Endothelial cell (in vitro differentiated cells): ENCODE measurements at regions not wholly inside any gene's neighbourhood (a gene's known extent, or its start where the extent isn't known, plus 50 kb on each side); places are given as distances from the start of the nearest gene placed in this dataset.

Experiments
- DNase-seq: peaks from one replicate; pipeline ENCODE4 v3.0.0; 2021; ENCODE audit warnings: low spot score
- H3K27ac Mint-ChIP-seq: one replicate; pipeline ENCODE4 v1.8.0; 2021; ENCODE audit warnings: mixed read lengths, inconsistent platforms; ENCODE audit not compliant: unreplicated experiment
- H3K27me3 Mint-ChIP-seq: one replicate; pipeline ENCODE4 v1.8.0; 2021; ENCODE audit warnings: mild to moderate bottlenecking, moderate library complexity, mixed read lengths, inconsistent platforms; ENCODE audit not compliant: unreplicated experiment
- H3K36me3 Mint-ChIP-seq: one replicate; pipeline ENCODE4 v1.8.0; 2021; ENCODE audit warnings: mild to moderate bottlenecking, low read depth, mixed read lengths, inconsistent platforms; ENCODE audit not compliant: unreplicated experiment
- H3K4me1 Mint-ChIP-seq: one replicate; pipeline ENCODE4 v1.8.0; 2021; ENCODE audit warnings: mild to moderate bottlenecking, mixed read lengths, inconsistent platforms; ENCODE audit not compliant: unreplicated experiment
- H3K4me3 Mint-ChIP-seq: one replicate; pipeline ENCODE4 v1.8.0; 2021; ENCODE audit warnings: mild to moderate bottlenecking, mixed read lengths, inconsistent platforms; ENCODE audit not compliant: unreplicated experiment
- H3K9me3 Mint-ChIP-seq: one replicate; pipeline ENCODE4 v1.8.0; 2021; ENCODE audit warnings: mixed read lengths, inconsistent platforms; ENCODE audit not compliant: unreplicated experiment
- CTCF ChIP-seq: fragments of 200-600 bp; sonication (generic); IDR thresholded peaks from one replicate; pipeline ENCODE4 v1.5.0; 2021; ENCODE audit warnings: antibody characterized with exemption; ENCODE audit not compliant: unreplicated experiment

DNA sequence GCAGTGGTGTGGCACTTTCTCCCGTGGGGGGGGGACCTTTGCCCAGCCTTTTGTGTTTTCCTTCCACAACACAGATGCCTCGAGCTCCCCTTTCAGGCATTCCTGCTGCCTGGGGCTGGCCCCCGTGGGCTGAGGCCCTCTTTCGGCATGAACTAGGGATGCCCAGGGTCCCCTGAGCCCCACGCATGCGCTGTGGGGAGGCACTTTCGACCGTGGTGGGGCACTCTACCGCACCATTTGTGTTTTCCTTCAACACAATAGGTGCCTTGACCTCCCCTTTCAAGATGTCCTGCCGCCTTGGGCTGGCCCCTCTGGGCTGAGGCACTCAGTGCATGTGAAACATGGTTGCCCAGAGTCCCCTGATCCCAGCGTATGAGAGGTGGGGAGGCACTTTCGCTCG, 363.7 kb downstream of the ALG10 start:
- H3K36me3 Mint-ChIP-seq, result no peaks in the 10 kb centered on the region
- TF ChIP-seq CTCF, result no peak
- H3K9me3 Mint-ChIP-seq, result peaks cover 17% of the 10 kb centered on the region

DNA sequence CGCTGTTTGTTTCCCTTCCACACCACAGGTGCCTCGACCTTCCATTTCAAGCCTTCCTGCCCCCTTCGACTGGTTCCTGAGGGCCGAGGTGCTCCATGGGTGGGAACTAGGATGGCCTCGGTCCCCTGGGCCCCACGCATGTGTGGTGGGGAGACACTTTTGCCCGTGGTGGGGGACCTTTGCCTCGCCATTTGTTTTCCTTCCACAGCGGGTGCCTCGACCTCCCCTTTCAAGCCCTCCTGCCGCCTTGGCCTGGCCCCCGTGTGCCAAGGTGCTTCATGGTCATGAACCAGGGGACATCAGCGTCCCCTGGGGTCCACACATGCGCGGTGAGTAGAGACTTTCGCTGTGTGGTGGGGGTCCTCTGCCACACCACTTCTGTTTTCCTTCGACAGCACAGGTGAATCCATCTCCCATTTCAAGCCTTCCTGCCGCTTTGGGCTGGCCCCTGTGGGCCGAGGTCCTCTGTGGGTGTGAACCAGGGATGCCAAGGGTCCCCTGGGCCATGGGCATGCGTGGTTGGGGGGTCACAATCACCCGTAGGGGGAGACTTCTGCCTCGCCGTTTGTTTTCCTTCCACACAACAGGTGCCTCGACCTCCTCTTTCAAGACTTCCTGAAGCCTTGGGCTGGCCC, 364.4 kb downstream of the ALG10 start:
- Mint-ChIP-seq H3K4me3 (no peak overlapping the region), H3K27ac (no peak overlapping the region)

More for the DNA sequence above, 363.7 kb downstream of the ALG10 start:
- no peak overlapping the region for H3K4me3 Mint-ChIP-seq
- DNase-seq, result no peak
- H3K27me3 Mint-ChIP-seq, result peaks cover 1% of the 10 kb centered on the region
- H3K27ac Mint-ChIP-seq, result no peak overlapping the region
- no peaks in the 10 kb centered on the region for H3K4me1 Mint-ChIP-seq

DNA sequence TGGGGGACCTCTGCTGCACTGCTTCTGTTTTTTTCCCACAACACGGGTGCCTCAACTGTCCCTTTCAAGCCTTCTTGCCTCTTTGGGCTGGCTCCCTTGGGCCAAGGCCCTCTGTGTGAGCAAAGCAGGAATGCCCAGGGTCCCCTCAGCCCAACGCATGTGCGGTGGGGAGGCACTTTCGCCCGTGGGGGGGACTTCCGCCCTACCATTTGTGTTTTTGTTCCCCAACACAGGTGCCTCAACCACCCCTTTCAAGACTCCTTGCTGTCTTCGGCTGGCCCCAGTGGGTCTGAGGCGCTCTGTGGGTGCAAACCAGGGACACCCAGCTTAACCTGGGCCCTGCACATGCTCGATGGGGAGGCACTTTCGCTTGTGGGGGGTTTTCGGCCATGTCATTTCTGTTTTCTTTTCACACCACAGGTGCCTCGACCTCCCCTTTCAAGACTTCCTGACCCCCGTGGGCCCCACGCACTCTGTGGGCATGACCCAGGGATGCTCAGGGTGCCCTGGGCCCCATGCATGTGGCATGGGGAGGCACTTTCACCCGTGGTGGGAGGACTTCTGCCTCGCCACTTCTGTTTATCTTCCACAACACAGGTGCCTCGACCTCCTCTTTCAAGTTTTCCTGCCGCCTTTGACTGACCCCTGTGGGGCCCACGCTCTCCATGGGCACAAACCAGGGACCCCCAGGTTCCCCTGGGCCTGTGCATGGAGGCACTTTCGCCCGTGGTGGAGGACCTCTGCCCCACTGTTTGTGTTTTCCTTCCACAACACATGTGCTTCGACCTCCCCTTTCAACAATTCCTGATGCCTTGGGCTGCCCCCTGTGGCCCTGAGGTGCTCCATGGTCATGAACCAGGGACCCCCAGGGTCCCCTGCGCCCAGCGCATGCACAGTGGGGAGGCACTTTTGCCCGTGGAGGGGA, 365.7 kb downstream of the ALG10 start:
- H3K27me3 Mint-ChIP-seq, result peaks cover 1% of the 10 kb centered on the region

More for the DNA sequence above, 364.4 kb downstream of the ALG10 start:
- H3K27me3 Mint-ChIP-seq, result peaks cover 1% of the 10 kb centered on the region
- TF ChIP-seq CTCF, result no peak
- peaks cover 19% of the 10 kb centered on the region for H3K9me3 Mint-ChIP-seq
- no peaks in the 10 kb centered on the region for H3K4me1 Mint-ChIP-seq
- no peak for DNase-seq
- no peaks in the 10 kb centered on the region for H3K36me3 Mint-ChIP-seq

GRCh38 chr12:34388636-34389377, 366.5 kb downstream of the ALG10 start:
- TF ChIP-seq CTCF, result no peak
- Mint-ChIP-seq H3K4me1 (no peaks in the 10 kb centered on the region), H3K27ac (no peak overlapping the region), H3K36me3 (no peaks in the 10 kb centered on the region), H3K27me3 (peaks cover 1% of the 10 kb centered on the region), H3K4me3 (no peak overlapping the region), H3K9me3 (peaks cover 19% of the 10 kb centered on the region)
- no peak for DNase-seq

More for the DNA sequence above, 365.7 kb downstream of the ALG10 start:
- no peak for DNase-seq
- H3K27ac Mint-ChIP-seq, result no peak overlapping the region
- H3K36me3 Mint-ChIP-seq, result no peaks in the 10 kb centered on the region
- H3K4me1 Mint-ChIP-seq, result no peaks in the 10 kb centered on the region
- H3K4me3 Mint-ChIP-seq, result no peak overlapping the region
- peaks cover 19% of the 10 kb centered on the region for H3K9me3 Mint-ChIP-seq
- no peak for TF ChIP-seq CTCF
